GM23338 (cell line): ENCODE measurements at regions not wholly inside any gene's neighbourhood (a gene's known extent, or its start where the extent isn't known, plus 50 kb on each side); places are given as distances from the start of the nearest gene placed in this dataset.
A peak's percentile ranks its signal among the peaks of the same experiment; 100 is the strongest.

Experiments used
- ATAC-seq: fragments of 200-7000 bp; cut with Tn5 transposase; 3 replicates; pipeline ENCODE4 v1.9.1; 2020
- DNase-seq: peaks from one replicate; pipeline ENCODE4 v3.0.0-alpha.2; 2015; ENCODE audit warnings: low spot score
- H2AFZ ChIP-seq: fragments of 200-600 bp; sonication (generic); 2 replicates; pipeline ENCODE4 v1.8.0; 2016; ENCODE audit warnings: antibody characterized with exemption, mild to moderate bottlenecking, moderate library complexity
- H3F3A ChIP-seq: fragments of 200-600 bp; sonication (generic); replicated peaks from 2 replicates; pipeline ENCODE4 v1.8.0; 2017; ENCODE audit warnings: antibody characterized with exemption, mixed run types, low read depth
- H3K27ac ChIP-seq: fragments of 200-600 bp; sonication (generic); 2 replicates; pipeline ENCODE4 v1.6.1; 2016; ENCODE audit warnings: low read depth
- H3K27me3 ChIP-seq: fragments of 200-600 bp; sonication (generic); 2 replicates; pipeline ENCODE4 v1.8.0; 2016; ENCODE audit warnings: mild to moderate bottlenecking, mixed run types, moderate library complexity; ENCODE audit not compliant: insufficient read depth
- H3K36me3 ChIP-seq: fragments of 200-600 bp; sonication (generic); 2 replicates; pipeline ENCODE4 v1.8.0; 2016; ENCODE audit warnings: mild to moderate bottlenecking; ENCODE audit not compliant: insufficient read depth
- H3K4me1 ChIP-seq: fragments of 200-600 bp; sonication (generic); 2 replicates; pipeline ENCODE4 v1.8.0; 2016; ENCODE audit warnings: mild to moderate bottlenecking, moderate library complexity; ENCODE audit not compliant: insufficient read depth
- H3K4me2 ChIP-seq: fragments of 200-600 bp; sonication (generic); 2 replicates; pipeline ENCODE4 v1.7.1; 2017; ENCODE audit warnings: mixed run types
- H3K4me3 ChIP-seq: fragments of 200-600 bp; sonication (generic); 2 replicates; pipeline ENCODE4 v1.6.1; 2016; ENCODE audit warnings: mixed run types
- H3K79me2 ChIP-seq: fragments of 200-600 bp; sonication (generic); replicated peaks from 2 replicates; pipeline ENCODE4 v1.8.0; 2017; ENCODE audit warnings: mild to moderate bottlenecking; ENCODE audit not compliant: insufficient read depth
- H3K9me2 ChIP-seq: fragments of 200-600 bp; sonication (generic); 2 replicates; pipeline ENCODE4 v1.8.0; 2017; ENCODE audit not compliant: insufficient read depth
- H4K20me1 ChIP-seq: fragments of 200-600 bp; sonication (generic); replicated peaks from 2 replicates; pipeline ENCODE4 v1.8.0; 2017; ENCODE audit warnings: mild to moderate bottlenecking; ENCODE audit not compliant: insufficient read depth
- H3K27ac Mint-ChIP-seq: 2 replicates; pipeline ENCODE4 v1.8.0; 2020; ENCODE audit warnings: inconsistent platforms, mild to moderate bottlenecking, moderate library complexity, mixed read lengths
- H3K27me3 Mint-ChIP-seq: 3 replicates; pipeline ENCODE4 v1.8.0; 2022; ENCODE audit warnings: low read depth, mild to moderate bottlenecking, moderate library complexity, mixed read lengths, inconsistent platforms; ENCODE audit not compliant: insufficient read depth, poor library complexity
- H3K36me3 Mint-ChIP-seq: 3 replicates; pipeline ENCODE4 v1.8.0; 2021; ENCODE audit warnings: low read depth, mild to moderate bottlenecking, inconsistent platforms, moderate library complexity, mixed read lengths
- H3K4me1 Mint-ChIP-seq: 3 replicates; pipeline ENCODE4 v1.8.0; 2020; ENCODE audit warnings: mild to moderate bottlenecking, inconsistent platforms, mixed read lengths
- H3K4me3 Mint-ChIP-seq: 3 replicates; pipeline ENCODE4 v1.8.0; 2021; ENCODE audit warnings: moderate library complexity, mild to moderate bottlenecking, inconsistent platforms, mixed read lengths
- H3K9me3 Mint-ChIP-seq: 3 replicates; pipeline ENCODE4 v1.8.0; 2020; ENCODE audit warnings: moderate library complexity, mild to moderate bottlenecking, inconsistent platforms, mixed read lengths
- CREB1 ChIP-seq: fragments of 250-450 bp; sonication (Bioruptor Pico); IDR thresholded peaks from 2 replicates; pipeline ENCODE4 v1.5.0; 2020; ENCODE audit warnings: low read depth, mild to moderate bottlenecking, moderate library complexity
- CTCF ChIP-seq, 2 experiments: fragments of 200-600 bp in 1 of 2; sonication (generic) in 1 of 2; conservative IDR thresholded peaks; 2 replicates each; pipeline versions ENCODE4 v1.5.1 to v1.6.1; 2016 to 2017; ENCODE audit warnings: antibody characterized with exemption in 2 of 2, low read depth in 2 of 2, mild to moderate bottlenecking in 2 of 2, moderate library complexity in 1 of 2
- EZH2 ChIP-seq: fragments of 200-600 bp; sonication (generic); IDR thresholded peaks from one replicate; pipeline ENCODE4 v1.8.0; 2017; ENCODE audit warnings: antibody characterized with exemption, mild to moderate bottlenecking, low read depth; ENCODE audit not compliant: unreplicated experiment
- EZH2phosphoT487 ChIP-seq: fragments of 200-600 bp; sonication (generic); IDR thresholded peaks from one replicate; pipeline ENCODE4 v1.8.1; 2018; ENCODE audit warnings: antibody characterized with exemption; ENCODE audit not compliant: unreplicated experiment
- JUNB ChIP-seq: IDR thresholded peaks from one replicate; pipeline ENCODE4 v1.6.1; 2016; ENCODE audit warnings: antibody characterized with exemption; ENCODE audit not compliant: unreplicated experiment
- NANOG ChIP-seq: IDR thresholded peaks from 2 replicates; pipeline ENCODE4 v1.6.1; 2016; ENCODE audit warnings: antibody characterized with exemption, borderline replicate concordance
- POLR2AphosphoS5 ChIP-seq: IDR thresholded peaks from 2 replicates; pipeline ENCODE4 v1.6.1; 2016; ENCODE audit warnings: antibody characterized with exemption, low read depth
- STAT1 ChIP-seq: IDR thresholded peaks from one replicate; pipeline ENCODE4 v1.6.1; 2016; ENCODE audit warnings: antibody characterized with exemption; ENCODE audit not compliant: unreplicated experiment
- ZNF114 ChIP-seq: fragments of 250-450 bp; sonication (Bioruptor Pico); IDR thresholded peaks from 2 replicates; pipeline ENCODE4 v1.5.0; 2020; ENCODE audit warnings: mild to moderate bottlenecking, moderate library complexity
- ZNF331 ChIP-seq: fragments of 250-450 bp; sonication (Bioruptor Pico); IDR thresholded peaks from 2 replicates; pipeline ENCODE4 v1.5.0; 2020; ENCODE audit warnings: low read depth, mild to moderate bottlenecking, moderate library complexity
- TF ChIP-seq, protein P1 (sequence below): IDR thresholded peaks from one replicate; pipeline ENCODE4 v1.6.1; 2018; ENCODE audit warnings: antibody characterized with exemption; ENCODE audit not compliant: unreplicated experiment
- TF ChIP-seq, protein P2 (sequence below): IDR thresholded peaks from 2 replicates; pipeline ENCODE4 v1.6.1; 2016; ENCODE audit warnings: antibody characterized with exemption

GRCh38 chr3:80451393-80451792, 683.6 kb upstream of the ROBO1 start:
- Mint-ChIP-seq H3K27ac (no peak overlapping the region), H3K4me1 (peaks cover 16% of the 10 kb centered on the region; the same call in 2 of the 3 replicates)

GRCh38 chr3:80445641-80446040, 677.8 kb upstream of the ROBO1 start:
- ATAC-seq (no peak), DNase-seq (no peak)
- Histone ChIP-seq H2AFZ (no peak overlapping the region), H3K27ac (no peak overlapping the region), H4K20me1 (no peaks in the 10 kb centered on the region), H3K4me1 (peaks cover 16% of the 10 kb centered on the region), H3K36me3 (no peaks in the 10 kb centered on the region), H3K27me3 (no peaks in the 10 kb centered on the region), H3K79me2 (no peaks in the 10 kb centered on the region), H3K4me2 (no peak overlapping the region), H3F3A (no peaks in the 10 kb centered on the region), H3K4me3 (no peak overlapping the region), H3K9me2 (peaks cover 4% of the 10 kb centered on the region; the same call in 1 of the 2 replicates)
- H3K27me3 Mint-ChIP-seq, result no peaks in the 10 kb centered on the region
- H3K27ac Mint-ChIP-seq, result peak overlapping the region; percentile 88
- H3K9me3 Mint-ChIP-seq, result no peaks in the 10 kb centered on the region
- peaks cover 22% of the 10 kb centered on the region for H3K4me1 Mint-ChIP-seq
- H3K4me3 Mint-ChIP-seq, result no peak overlapping the region
- no peaks in the 10 kb centered on the region for H3K36me3 Mint-ChIP-seq
- TF ChIP-seq, protein P1, sequence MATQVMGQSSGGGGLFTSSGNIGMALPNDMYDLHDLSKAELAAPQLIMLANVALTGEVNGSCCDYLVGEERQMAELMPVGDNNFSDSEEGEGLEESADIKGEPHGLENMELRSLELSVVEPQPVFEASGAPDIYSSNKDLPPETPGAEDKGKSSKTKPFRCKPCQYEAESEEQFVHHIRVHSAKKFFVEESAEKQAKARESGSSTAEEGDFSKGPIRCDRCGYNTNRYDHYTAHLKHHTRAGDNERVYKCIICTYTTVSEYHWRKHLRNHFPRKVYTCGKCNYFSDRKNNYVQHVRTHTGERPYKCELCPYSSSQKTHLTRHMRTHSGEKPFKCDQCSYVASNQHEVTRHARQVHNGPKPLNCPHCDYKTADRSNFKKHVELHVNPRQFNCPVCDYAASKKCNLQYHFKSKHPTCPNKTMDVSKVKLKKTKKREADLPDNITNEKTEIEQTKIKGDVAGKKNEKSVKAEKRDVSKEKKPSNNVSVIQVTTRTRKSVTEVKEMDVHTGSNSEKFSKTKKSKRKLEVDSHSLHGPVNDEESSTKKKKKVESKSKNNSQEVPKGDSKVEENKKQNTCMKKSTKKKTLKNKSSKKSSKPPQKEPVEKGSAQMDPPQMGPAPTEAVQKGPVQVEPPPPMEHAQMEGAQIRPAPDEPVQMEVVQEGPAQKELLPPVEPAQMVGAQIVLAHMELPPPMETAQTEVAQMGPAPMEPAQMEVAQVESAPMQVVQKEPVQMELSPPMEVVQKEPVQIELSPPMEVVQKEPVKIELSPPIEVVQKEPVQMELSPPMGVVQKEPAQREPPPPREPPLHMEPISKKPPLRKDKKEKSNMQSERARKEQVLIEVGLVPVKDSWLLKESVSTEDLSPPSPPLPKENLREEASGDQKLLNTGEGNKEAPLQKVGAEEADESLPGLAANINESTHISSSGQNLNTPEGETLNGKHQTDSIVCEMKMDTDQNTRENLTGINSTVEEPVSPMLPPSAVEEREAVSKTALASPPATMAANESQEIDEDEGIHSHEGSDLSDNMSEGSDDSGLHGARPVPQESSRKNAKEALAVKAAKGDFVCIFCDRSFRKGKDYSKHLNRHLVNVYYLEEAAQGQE, result no peak
- TF ChIP-seq POLR2AphosphoS5, result no peak
- TF ChIP-seq JUNB, result no peak
- TF ChIP-seq STAT1, result no peak
- TF ChIP-seq CTCF (conservative IDR thresholded peaks at IDR 0.05; ENCODE audit: low read depth in 2 of 2), result no peak
- TF ChIP-seq EZH2phosphoT487, result no peak
- TF ChIP-seq, protein P2, sequence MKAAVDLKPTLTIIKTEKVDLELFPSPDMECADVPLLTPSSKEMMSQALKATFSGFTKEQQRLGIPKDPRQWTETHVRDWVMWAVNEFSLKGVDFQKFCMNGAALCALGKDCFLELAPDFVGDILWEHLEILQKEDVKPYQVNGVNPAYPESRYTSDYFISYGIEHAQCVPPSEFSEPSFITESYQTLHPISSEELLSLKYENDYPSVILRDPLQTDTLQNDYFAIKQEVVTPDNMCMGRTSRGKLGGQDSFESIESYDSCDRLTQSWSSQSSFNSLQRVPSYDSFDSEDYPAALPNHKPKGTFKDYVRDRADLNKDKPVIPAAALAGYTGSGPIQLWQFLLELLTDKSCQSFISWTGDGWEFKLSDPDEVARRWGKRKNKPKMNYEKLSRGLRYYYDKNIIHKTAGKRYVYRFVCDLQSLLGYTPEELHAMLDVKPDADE, result no peak
- TF ChIP-seq NANOG, result no peak
- no peak for TF ChIP-seq CREB1
- no peak for TF ChIP-seq ZNF114 (CRISPR knock-in tag)
- no peak for TF ChIP-seq ZNF331 (CRISPR knock-in tag)
- TF ChIP-seq EZH2, result no peak

More at GRCh38 chr3:80451393-80451792, 683.6 kb upstream of the ROBO1 start:
- Histone ChIP-seq H3F3A (no peaks in the 10 kb centered on the region), H2AFZ (no peak overlapping the region), H3K79me2 (no peaks in the 10 kb centered on the region), H3K4me2 (peak overlapping the region; percentile 22), H4K20me1 (no peaks in the 10 kb centered on the region), H3K4me3 (0 out of 2 replicates have a peak overlapping the region, but pooled peaks have one; percentile 4), H3K9me2 (no peaks in the 10 kb centered on the region), H3K27me3 (no peaks in the 10 kb centered on the region), H3K27ac (peak overlapping the region; percentile 39; the same call in 1 of the 2 replicates), H3K36me3 (no peaks in the 10 kb centered on the region), H3K4me1 (peaks cover 28% of the 10 kb centered on the region)
- no peaks in the 10 kb centered on the region for H3K27me3 Mint-ChIP-seq
- no peaks in the 10 kb centered on the region for H3K36me3 Mint-ChIP-seq
- H3K4me3 Mint-ChIP-seq, result no peak overlapping the region
- ATAC-seq (no peak), DNase-seq (peak; percentile 25)
- no peaks in the 10 kb centered on the region for H3K9me3 Mint-ChIP-seq
- no peak for TF ChIP-seq POLR2AphosphoS5
- 0 out of 2 replicates have a peak, but pooled peaks have one; percentile 47 for TF ChIP-seq NANOG
- no peak for TF ChIP-seq JUNB
